ENCODE measurements at regions not wholly inside any gene's neighbourhood (a gene's known extent, or its start where the extent isn't known, plus 50 kb on each side); places are given as distances from the start of the nearest gene placed in this dataset.

DNA sequence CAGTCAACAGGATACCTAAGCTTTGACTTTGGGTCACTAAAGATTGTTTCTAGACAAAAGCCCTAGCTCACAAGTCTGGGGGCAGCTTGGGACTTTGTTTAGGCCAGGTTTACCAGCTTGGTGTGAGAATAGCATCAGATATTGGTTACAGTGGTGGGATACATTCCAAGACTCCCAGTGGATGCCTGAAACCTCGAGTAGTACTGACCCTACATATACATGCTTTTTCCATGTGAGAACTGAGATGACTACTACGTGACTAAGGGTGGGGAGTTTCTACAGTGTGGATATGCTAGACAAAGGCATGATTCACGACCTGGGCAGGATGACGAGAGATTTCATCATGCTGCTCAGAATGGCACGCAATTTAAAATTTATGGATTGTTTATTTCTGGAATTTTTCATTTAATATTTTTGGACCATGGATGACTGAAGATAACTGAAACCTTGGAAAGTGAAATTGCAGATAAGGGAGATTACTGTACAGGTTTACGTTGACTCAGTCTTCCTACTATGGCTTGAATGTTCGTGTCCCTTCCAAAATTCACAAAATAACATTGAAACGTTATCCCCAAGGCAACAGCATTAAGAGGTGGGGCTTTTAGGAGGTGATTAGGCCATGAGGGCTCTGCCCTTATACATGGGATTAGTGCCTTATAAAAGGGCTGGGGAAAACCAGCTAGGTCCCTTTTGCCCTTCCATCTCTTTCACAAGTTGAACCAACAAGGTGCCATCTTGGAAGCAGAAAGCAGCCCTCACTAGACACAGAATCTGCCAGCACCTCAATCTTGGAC lies 50.2 kb upstream of the CTAGE1 start:
- POLR2A ChIA-PET, result no interaction called here
- H3K9me3 ChIP-seq (ENCODE audit: control insufficient read depth in 1 of 2, insufficient read depth in 1 of 2, low read depth in 1 of 2, low read length in 2 of 2), result no peaks in the 10 kb centered on the region
- H3K4me2 ChIP-seq (ENCODE audit: low read length), result no peak overlapping the region; the same call in 1 of the 2 replicates
- no peaks in the 10 kb centered on the region for H3K27me3 ChIP-seq (ENCODE audit: insufficient read depth, low read length)
- ATAC-seq, result peak; percentile 39; the same call in 1 of the 2 replicates
- intact Hi-C loops (cut with micrococcal nuclease), result no loop called here
- no peaks in the 10 kb centered on the region for H3K79me2 ChIP-seq (ENCODE audit: insufficient read depth, low read length)
- BruUV-seq (replicated peaks), result no TSS peak
- CTCF ChIA-PET, result no interaction called here
- DNase-seq (ENCODE audit: low read depth, low spot score), result peak; percentile 83
- TF ChIP-seq CBX3 (IDR thresholded peaks at IDR 0.05; ENCODE audit: low read depth), result peak; percentile 81
- TF ChIP-seq ELF1 (IDR thresholded peaks at IDR 0.05; ENCODE audit: borderline replicate concordance, low read depth), result no peak
- TF ChIP-seq, protein P1, sequence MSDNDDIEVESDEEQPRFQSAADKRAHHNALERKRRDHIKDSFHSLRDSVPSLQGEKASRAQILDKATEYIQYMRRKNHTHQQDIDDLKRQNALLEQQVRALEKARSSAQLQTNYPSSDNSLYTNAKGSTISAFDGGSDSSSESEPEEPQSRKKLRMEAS (IDR thresholded peaks at IDR 0.05), result peak; percentile 91
- TF ChIP-seq SRF (IDR thresholded peaks at IDR 0.05; ENCODE audit: low read depth), result no peak
- TF ChIP-seq, protein P2, sequence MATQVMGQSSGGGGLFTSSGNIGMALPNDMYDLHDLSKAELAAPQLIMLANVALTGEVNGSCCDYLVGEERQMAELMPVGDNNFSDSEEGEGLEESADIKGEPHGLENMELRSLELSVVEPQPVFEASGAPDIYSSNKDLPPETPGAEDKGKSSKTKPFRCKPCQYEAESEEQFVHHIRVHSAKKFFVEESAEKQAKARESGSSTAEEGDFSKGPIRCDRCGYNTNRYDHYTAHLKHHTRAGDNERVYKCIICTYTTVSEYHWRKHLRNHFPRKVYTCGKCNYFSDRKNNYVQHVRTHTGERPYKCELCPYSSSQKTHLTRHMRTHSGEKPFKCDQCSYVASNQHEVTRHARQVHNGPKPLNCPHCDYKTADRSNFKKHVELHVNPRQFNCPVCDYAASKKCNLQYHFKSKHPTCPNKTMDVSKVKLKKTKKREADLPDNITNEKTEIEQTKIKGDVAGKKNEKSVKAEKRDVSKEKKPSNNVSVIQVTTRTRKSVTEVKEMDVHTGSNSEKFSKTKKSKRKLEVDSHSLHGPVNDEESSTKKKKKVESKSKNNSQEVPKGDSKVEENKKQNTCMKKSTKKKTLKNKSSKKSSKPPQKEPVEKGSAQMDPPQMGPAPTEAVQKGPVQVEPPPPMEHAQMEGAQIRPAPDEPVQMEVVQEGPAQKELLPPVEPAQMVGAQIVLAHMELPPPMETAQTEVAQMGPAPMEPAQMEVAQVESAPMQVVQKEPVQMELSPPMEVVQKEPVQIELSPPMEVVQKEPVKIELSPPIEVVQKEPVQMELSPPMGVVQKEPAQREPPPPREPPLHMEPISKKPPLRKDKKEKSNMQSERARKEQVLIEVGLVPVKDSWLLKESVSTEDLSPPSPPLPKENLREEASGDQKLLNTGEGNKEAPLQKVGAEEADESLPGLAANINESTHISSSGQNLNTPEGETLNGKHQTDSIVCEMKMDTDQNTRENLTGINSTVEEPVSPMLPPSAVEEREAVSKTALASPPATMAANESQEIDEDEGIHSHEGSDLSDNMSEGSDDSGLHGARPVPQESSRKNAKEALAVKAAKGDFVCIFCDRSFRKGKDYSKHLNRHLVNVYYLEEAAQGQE (IDR thresholded peaks at IDR 0.05; ENCODE audit: low read depth), result no peak
- TF ChIP-seq SIN3A (IDR thresholded peaks at IDR 0.05; ENCODE audit: low read depth), result no peak
- no peak for TF ChIP-seq EZH2phosphoT487 (IDR thresholded peaks at IDR 0.05; ENCODE audit: borderline replicate concordance)
- TF ChIP-seq FOSL1 (IDR thresholded peaks at IDR 0.05; ENCODE audit: low read depth), result peak; percentile 85
- TF ChIP-seq SP1 (IDR thresholded peaks at IDR 0.05; ENCODE audit: low read depth), result peak; percentile 75
- TF ChIP-seq, protein P3, sequence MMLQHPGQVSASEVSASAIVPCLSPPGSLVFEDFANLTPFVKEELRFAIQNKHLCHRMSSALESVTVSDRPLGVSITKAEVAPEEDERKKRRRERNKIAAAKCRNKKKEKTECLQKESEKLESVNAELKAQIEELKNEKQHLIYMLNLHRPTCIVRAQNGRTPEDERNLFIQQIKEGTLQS (IDR thresholded peaks at IDR 0.05), result no peak
- TF ChIP-seq, protein P4, sequence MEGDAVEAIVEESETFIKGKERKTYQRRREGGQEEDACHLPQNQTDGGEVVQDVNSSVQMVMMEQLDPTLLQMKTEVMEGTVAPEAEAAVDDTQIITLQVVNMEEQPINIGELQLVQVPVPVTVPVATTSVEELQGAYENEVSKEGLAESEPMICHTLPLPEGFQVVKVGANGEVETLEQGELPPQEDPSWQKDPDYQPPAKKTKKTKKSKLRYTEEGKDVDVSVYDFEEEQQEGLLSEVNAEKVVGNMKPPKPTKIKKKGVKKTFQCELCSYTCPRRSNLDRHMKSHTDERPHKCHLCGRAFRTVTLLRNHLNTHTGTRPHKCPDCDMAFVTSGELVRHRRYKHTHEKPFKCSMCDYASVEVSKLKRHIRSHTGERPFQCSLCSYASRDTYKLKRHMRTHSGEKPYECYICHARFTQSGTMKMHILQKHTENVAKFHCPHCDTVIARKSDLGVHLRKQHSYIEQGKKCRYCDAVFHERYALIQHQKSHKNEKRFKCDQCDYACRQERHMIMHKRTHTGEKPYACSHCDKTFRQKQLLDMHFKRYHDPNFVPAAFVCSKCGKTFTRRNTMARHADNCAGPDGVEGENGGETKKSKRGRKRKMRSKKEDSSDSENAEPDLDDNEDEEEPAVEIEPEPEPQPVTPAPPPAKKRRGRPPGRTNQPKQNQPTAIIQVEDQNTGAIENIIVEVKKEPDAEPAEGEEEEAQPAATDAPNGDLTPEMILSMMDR (IDR thresholded peaks at IDR 0.05 in 2 of 3, conservative IDR thresholded peaks at IDR 0.05 in 1 of 3; ENCODE audit: borderline replicate concordance in 1 of 3, insufficient read depth in 1 of 3, low read depth in 2 of 3, low read length in 2 of 3), result no peak
- no peak for TF ChIP-seq RAD21 (IDR thresholded peaks at IDR 0.05; ENCODE audit: low read depth)
- TF ChIP-seq, protein P5, sequence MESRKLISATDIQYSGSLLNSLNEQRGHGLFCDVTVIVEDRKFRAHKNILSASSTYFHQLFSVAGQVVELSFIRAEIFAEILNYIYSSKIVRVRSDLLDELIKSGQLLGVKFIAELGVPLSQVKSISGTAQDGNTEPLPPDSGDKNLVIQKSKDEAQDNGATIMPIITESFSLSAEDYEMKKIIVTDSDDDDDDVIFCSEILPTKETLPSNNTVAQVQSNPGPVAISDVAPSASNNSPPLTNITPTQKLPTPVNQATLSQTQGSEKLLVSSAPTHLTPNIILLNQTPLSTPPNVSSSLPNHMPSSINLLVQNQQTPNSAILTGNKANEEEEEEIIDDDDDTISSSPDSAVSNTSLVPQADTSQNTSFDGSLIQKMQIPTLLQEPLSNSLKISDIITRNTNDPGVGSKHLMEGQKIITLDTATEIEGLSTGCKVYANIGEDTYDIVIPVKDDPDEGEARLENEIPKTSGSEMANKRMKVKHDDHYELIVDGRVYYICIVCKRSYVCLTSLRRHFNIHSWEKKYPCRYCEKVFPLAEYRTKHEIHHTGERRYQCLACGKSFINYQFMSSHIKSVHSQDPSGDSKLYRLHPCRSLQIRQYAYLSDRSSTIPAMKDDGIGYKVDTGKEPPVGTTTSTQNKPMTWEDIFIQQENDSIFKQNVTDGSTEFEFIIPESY (IDR thresholded peaks at IDR 0.05; ENCODE audit: extremely low read depth, insufficient replicate concordance, low read length), result no peak
- TF ChIP-seq ZNF274 (IDR thresholded peaks at IDR 0.05; ENCODE audit: low read depth, low read length), result no peak
- TF ChIP-seq POLR2AphosphoS5 (IDR thresholded peaks at IDR 0.05; ENCODE audit: low read depth, low read length), result peak; percentile 46
- TF ChIP-seq ZFX (IDR thresholded peaks at IDR 0.05), result no peak
- no peak for TF ChIP-seq YY1 (IDR thresholded peaks at IDR 0.05; ENCODE audit: extremely low read depth, insufficient replicate concordance, low read depth, low read length)
- TF ChIP-seq EGR1 (IDR thresholded peaks at IDR 0.05; ENCODE audit: low read depth), result no peak
- peak; percentile 90 for TF ChIP-seq CEBPB (IDR thresholded peaks at IDR 0.05; ENCODE audit: low read depth)
- peak; percentile 49; the same call in 1 of the 2 replicates for TF ChIP-seq JUND (IDR thresholded peaks at IDR 0.05)
- H3K4me3 ChIP-seq (replicated peaks in 1 of 2; ENCODE audit: low read depth in 1 of 2, low read length in 2 of 2), result no peak overlapping the region
- H3K9ac ChIP-seq (ENCODE audit: low read length), result no peak overlapping the region
- no peaks in the 10 kb centered on the region for H4K20me1 ChIP-seq (ENCODE audit: insufficient read depth)
- H3K4me1 ChIP-seq (ENCODE audit: control insufficient read depth in 1 of 2, insufficient read depth in 2 of 2, low read length in 2 of 2), result peaks cover 26 to 31% of the 10 kb centered on the region in 2 experiments
- RAD21 ChIA-PET (ENCODE audit: low non-redundant PET in 1 of 2, low total read pairs in 2 of 2, uncharacterized antibody in 2 of 2, unreplicated experiment in 2 of 2), result no interaction called here
- H2AFZ ChIP-seq (ENCODE audit: low read depth, low read length, poor library complexity, severe bottlenecking), result no peak overlapping the region
- no peaks in the 10 kb centered on the region for H3K9me2 ChIP-seq (ENCODE audit: insufficient read depth)
- no peaks in the 10 kb centered on the region for H3K36me3 ChIP-seq (ENCODE audit: control insufficient read depth in 1 of 2, insufficient read depth in 2 of 2, low read length in 2 of 2)
- H3K27ac ChIP-seq (ENCODE audit: low read depth, low read length), result no peak overlapping the region

Data from HCT116 (cell line).